ENCODE measurements at regions not wholly inside any gene's neighbourhood (a gene's known extent, or its start where the extent isn't known, plus 50 kb on each side); places are given as distances from the start of the nearest gene placed in this dataset.
"Not testable (repeated sequence)": the region's sequence is repeated elsewhere in the genome, so short reads cannot be mapped to it uniquely, and the experiment has no call there.

DNA sequence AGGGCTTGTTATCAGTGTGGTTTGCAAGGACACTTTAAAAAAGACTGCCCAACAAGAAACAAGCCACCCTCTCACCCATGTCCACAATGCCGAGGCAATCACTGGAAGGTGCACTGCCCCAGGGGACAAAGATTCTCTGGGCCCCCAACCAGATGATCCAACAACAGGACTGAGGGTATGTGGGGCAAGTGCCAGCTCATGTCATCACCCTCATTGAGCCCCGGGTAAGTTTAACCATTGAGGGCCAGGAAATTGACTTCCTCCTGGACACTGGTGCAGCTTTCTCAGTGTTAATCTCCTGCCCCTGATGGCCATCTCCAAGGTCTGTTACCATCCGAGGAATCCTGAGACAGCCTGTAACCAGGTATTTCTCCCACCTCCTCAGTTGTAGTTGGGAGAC, 373.0 kb upstream of the SFSWAP start:
- H3K79me2 ChIP-seq (ENCODE audit: control insufficient read depth, insufficient read depth, low read length, unreplicated experiment); H3K4me3 ChIP-seq (ENCODE audit: low read depth, low read length); H3K4me1 ChIP-seq (ENCODE audit: control insufficient read depth, insufficient read depth, low read length, unreplicated experiment); H3K27me3 ChIP-seq (ENCODE audit: insufficient read depth, low read length); H2AFZ ChIP-seq (ENCODE audit: low read length, unreplicated experiment); H3K36me3 ChIP-seq (ENCODE audit: insufficient read depth, low read length); H3K27ac ChIP-seq (ENCODE audit: low read depth, low read length): not testable (repeated sequence)

DNA sequence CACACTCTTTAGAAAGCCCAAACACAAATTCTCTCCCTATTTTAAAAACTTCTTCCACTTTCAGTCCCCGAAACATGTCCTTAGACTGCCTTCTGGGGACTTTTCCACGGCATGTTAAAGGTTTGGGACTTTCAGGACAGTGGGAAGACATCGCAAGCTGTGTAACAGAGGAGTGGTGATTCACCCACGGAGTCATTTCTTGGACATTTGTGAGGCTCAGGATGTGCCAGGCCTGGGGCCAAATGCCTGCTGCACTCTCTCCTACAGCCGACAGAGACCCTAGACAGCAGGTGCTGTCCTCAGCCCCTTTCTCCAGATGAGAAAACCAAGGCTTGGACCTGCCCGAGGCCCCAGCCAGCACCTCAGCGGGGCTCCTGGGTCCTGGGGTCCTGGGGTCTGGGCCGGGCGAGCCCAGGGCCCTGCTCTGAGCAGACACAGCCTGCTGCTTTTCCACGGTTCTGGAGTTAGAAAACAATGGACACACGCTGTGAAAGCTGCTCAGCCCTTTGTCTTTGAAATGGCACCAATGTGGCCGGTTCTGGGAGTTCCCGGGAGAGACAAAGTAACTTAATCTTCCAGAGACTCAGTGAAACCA, 370.2 kb upstream of the SFSWAP start:
- no peaks in the 10 kb centered on the region for H3K4me1 ChIP-seq (ENCODE audit: control insufficient read depth, insufficient read depth, low read length, unreplicated experiment)
- no peak overlapping the region for H3K4me3 ChIP-seq (ENCODE audit: low read depth, low read length)
- no peaks in the 10 kb centered on the region for H3K36me3 ChIP-seq (ENCODE audit: insufficient read depth, low read length)
- H3K27ac ChIP-seq (ENCODE audit: low read depth, low read length), result no peak overlapping the region
- no peaks in the 10 kb centered on the region for H3K79me2 ChIP-seq (ENCODE audit: control insufficient read depth, insufficient read depth, low read length, unreplicated experiment)
- no peaks in the 10 kb centered on the region for H3K27me3 ChIP-seq (ENCODE audit: insufficient read depth, low read length)
- no peak overlapping the region for H2AFZ ChIP-seq (ENCODE audit: low read length, unreplicated experiment)

DNA sequence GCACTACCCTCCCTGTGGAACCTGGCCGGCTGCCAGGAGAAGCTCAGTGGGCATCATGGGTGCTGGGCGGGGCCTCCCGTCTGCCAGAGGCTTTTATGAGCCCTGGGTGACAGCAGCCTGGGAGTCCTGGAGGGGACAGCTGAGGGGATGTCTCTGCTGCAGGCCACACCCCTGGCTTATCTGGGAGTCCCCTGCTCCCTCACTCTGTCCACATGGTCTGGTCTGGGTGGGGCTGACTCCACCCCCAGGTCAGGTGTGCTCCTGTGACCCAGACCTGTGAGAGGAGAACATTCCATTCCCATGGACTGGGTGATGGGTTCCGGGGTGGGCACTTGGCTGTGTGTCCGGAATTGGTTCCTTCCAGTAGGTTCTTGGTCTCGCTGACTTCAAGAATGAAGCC, 369.3 kb upstream of the SFSWAP start:
- not testable (repeated sequence) for H3K4me3 ChIP-seq (ENCODE audit: low read depth, low read length); H2AFZ ChIP-seq (ENCODE audit: low read length, unreplicated experiment); H3K4me1 ChIP-seq (ENCODE audit: control insufficient read depth, insufficient read depth, low read length, unreplicated experiment); H3K36me3 ChIP-seq (ENCODE audit: insufficient read depth, low read length); H3K27me3 ChIP-seq (ENCODE audit: insufficient read depth, low read length); H3K79me2 ChIP-seq (ENCODE audit: control insufficient read depth, insufficient read depth, low read length, unreplicated experiment); H3K27ac ChIP-seq (ENCODE audit: low read depth, low read length)

DNA sequence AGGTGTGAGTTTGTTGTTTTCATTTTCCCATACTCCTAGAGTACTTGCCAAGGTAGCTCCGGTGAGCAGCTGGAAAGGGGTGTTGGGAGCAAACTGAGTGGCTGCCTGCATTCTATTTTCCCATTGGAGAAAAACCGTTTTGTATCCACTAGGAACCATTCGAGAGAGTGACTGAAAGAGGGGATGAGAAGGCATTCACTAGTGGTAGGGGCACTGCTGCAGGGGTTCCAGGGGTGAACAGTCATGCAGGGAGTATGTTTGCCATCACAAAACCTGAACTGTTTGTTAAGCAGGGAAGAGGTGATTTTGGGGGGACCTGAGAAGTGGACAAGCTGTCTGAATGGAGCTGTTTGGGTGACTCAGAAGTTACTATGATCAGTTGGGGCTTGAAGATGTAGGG, 367.5 kb upstream of the SFSWAP start:
- H3K36me3 ChIP-seq (ENCODE audit: insufficient read depth, low read length); H3K27ac ChIP-seq (ENCODE audit: low read depth, low read length); H3K4me1 ChIP-seq (ENCODE audit: control insufficient read depth, insufficient read depth, low read length, unreplicated experiment); H3K4me3 ChIP-seq (ENCODE audit: low read depth, low read length); H2AFZ ChIP-seq (ENCODE audit: low read length, unreplicated experiment); H3K27me3 ChIP-seq (ENCODE audit: insufficient read depth, low read length); H3K79me2 ChIP-seq (ENCODE audit: control insufficient read depth, insufficient read depth, low read length, unreplicated experiment): not testable (repeated sequence)

DNA sequence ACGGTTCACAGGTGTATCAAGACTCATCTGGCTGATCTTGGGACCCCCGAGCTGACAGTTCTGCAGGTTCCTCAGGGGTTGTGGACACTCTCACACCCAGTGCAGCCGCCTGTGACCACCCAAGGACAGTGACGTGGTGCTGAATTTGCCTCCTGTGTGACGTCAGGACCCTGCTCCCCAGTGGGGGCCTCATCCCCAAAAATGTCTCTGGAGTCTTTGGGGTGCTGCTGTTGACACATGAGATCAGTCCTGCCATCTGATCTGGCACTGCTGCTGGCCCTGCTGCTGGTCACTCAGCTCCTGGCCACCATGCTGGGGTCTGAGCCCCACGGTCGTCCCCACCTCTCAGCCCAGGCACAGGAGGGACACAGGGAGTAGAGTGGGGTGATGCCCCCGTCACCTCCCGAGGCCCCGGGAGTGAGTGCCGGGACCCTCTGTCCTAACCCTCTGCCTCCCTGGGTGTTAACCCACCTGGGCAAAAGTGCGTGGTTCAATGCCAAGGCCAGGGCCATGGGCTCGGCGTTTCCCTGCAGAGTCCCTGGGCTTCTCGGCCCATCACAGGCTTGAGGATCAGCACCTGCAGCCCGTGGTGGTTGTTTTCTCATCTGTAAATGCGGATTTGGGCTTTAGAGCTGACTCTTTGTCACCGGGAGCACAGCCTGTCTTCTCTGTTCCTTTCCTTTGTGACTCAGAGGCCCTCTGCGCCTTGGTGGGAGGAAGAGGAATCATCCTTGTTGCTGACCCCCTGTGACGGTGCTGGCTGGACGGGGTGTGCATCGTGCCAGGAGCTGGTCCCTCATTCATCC, 366.0 kb upstream of the SFSWAP start:
- not testable (repeated sequence) for H3K79me2 ChIP-seq (ENCODE audit: control insufficient read depth, insufficient read depth, low read length, unreplicated experiment); H3K4me3 ChIP-seq (ENCODE audit: low read depth, low read length); H3K27ac ChIP-seq (ENCODE audit: low read depth, low read length); H3K27me3 ChIP-seq (ENCODE audit: insufficient read depth, low read length); H3K4me1 ChIP-seq (ENCODE audit: control insufficient read depth, insufficient read depth, low read length, unreplicated experiment); H3K36me3 ChIP-seq (ENCODE audit: insufficient read depth, low read length); H2AFZ ChIP-seq (ENCODE audit: low read length, unreplicated experiment)

DNA sequence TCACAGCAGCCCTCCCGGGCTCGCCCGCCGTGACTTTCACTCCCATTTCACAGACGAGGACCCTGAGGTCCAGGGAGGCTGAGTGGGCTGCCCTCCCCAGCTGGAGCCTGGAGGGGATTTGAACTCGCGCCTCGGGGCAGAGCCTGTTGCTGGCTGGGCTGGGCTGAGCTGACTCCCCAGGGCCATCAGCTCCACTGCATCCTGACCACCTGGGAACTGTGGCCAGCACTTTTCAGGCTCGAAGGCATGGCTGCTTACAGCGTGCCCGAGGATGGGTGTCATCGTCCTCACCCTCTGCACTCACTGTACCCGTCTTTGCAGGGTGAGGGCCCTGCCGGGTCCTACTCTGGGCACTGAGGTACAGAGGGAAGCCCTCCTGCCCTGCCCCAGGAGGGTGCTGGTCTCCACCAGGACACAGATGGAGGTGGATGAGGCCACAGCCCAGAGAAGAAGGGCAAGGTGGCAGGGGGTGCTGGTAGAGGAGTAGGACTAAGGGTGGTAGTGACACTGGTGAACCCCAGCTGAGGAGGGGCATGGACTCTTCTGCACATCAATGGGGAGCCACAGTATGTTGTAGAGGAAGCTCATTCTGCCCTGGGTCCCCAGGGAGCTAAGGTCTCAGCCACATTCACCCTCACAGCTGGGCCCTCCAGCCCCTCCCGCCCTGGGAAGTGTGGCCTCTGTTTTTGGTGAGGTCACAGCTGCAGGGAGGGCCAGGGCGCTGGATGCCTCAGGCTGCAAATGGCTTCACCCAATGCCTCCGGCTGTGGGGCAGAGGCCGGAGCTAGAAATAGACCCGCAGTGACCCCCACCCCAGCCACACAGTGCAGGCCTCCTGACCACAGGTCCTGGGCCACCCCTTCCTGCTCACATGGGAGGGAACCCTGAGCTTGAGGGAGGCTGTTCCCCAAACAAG, 365.1 kb upstream of the SFSWAP start:
- Histone ChIP-seq H3K27ac (ENCODE audit: low read depth, low read length) (no peak overlapping the region), H3K4me3 (ENCODE audit: low read depth, low read length) (no peak overlapping the region), H3K36me3 (ENCODE audit: insufficient read depth, low read length) (no peaks in the 10 kb centered on the region), H3K4me1 (ENCODE audit: control insufficient read depth, insufficient read depth, low read length, unreplicated experiment) (no peaks in the 10 kb centered on the region), H2AFZ (ENCODE audit: low read length, unreplicated experiment) (no peak overlapping the region), H3K27me3 (ENCODE audit: insufficient read depth, low read length) (no peaks in the 10 kb centered on the region), H3K79me2 (ENCODE audit: control insufficient read depth, insufficient read depth, low read length, unreplicated experiment) (no peaks in the 10 kb centered on the region)

DNA sequence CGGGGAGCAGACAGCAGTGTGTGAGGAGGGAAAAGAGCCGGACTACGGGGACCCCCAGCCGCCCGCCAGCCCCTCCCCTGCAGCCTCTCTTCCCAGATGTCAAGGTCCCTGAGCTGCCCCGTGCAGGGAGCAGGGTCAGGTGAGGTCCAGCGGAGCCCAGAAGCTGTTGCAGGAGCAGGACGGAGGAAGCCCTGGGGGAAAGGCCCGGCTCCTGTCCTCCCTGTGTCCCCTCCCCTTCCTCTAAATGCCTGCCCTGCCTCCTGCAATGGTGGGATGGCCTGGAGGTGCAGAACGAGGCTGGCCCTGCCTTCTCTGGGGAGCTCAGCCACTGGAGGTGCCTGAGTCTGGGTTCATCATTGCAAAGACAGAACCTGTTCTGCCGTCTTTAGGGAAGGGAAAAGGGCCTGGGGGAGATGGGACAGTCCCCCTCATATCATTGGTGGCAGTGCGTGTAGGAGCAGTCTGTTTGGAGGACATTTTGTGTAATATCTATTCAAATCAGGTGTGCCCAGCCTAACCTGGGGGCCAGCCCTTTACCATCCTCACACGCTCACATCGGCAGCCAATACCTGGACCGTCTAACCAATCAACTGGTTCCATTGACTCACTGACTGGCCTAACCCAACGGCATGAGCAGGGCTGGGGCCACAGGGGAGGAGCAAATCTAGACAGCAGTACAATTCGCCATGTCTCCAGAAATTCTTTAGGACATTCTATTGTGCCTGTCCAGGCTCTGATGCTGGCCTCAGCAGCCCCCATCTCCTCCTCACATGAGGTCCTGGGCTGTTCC, 364.1 kb upstream of the SFSWAP start:
- H3K36me3 ChIP-seq (ENCODE audit: insufficient read depth, low read length), result no peaks in the 10 kb centered on the region
- no peaks in the 10 kb centered on the region for H3K27me3 ChIP-seq (ENCODE audit: insufficient read depth, low read length)
- no peak overlapping the region for H2AFZ ChIP-seq (ENCODE audit: low read length, unreplicated experiment)
- no peaks in the 10 kb centered on the region for H3K79me2 ChIP-seq (ENCODE audit: control insufficient read depth, insufficient read depth, low read length, unreplicated experiment)
- H3K27ac ChIP-seq (ENCODE audit: low read depth, low read length), result no peak overlapping the region
- H3K4me3 ChIP-seq (ENCODE audit: low read depth, low read length), result no peak overlapping the region
- no peaks in the 10 kb centered on the region for H3K4me1 ChIP-seq (ENCODE audit: control insufficient read depth, insufficient read depth, low read length, unreplicated experiment)

DNA sequence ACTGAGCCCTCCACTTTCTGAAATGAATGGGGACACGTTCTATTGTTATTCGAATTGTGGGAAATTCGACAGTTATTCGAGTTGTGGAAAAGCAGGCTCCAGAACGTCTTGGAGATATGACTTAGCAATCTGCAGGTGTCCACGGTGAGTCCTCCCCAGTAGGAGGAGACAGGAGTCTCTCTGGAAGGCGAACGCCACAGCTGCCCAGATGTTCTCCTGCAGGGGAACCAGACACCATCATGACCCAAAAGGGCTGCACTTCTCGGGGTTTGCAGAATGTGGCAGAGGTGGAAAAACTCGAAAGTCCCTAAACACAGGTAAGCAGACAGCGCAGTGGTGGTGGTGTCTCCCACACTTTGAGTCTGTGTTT, 363.6 kb upstream of the SFSWAP start:
- H3K4me3 ChIP-seq (ENCODE audit: low read depth, low read length), result no peak overlapping the region
- no peaks in the 10 kb centered on the region for H3K4me1 ChIP-seq (ENCODE audit: control insufficient read depth, insufficient read depth, low read length, unreplicated experiment)
- no peaks in the 10 kb centered on the region for H3K27me3 ChIP-seq (ENCODE audit: insufficient read depth, low read length)
- H3K36me3 ChIP-seq (ENCODE audit: insufficient read depth, low read length), result no peaks in the 10 kb centered on the region
- H2AFZ ChIP-seq (ENCODE audit: low read length, unreplicated experiment), result no peak overlapping the region
- no peak overlapping the region for H3K27ac ChIP-seq (ENCODE audit: low read depth, low read length)
- no peaks in the 10 kb centered on the region for H3K79me2 ChIP-seq (ENCODE audit: control insufficient read depth, insufficient read depth, low read length, unreplicated experiment)

DNA sequence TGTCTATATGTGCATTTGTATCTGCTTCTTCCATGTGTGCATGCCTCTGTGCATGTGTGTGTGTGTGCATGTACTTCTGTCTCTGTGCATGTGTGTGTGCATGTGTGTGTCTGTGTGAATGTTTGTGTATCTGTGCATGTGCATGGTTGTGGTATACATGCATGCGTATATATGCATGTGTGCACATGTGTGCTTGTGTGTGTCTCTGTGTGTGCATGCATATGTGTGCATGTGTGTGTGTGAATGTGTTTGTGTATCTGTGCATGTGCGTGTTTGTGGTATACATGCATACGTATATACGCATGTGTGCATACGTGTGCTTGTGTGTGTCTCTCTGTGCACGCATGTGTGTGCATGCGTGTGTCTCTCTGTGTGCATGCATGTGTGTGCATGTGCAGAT, 363.2 kb upstream of the SFSWAP start:
- H3K79me2 ChIP-seq (ENCODE audit: control insufficient read depth, insufficient read depth, low read length, unreplicated experiment), result no peaks in the 10 kb centered on the region
- no peak overlapping the region for H3K4me3 ChIP-seq (ENCODE audit: low read depth, low read length)
- no peaks in the 10 kb centered on the region for H3K4me1 ChIP-seq (ENCODE audit: control insufficient read depth, insufficient read depth, low read length, unreplicated experiment)
- no peak overlapping the region for H3K27ac ChIP-seq (ENCODE audit: low read depth, low read length)
- H3K36me3 ChIP-seq (ENCODE audit: insufficient read depth, low read length), result no peaks in the 10 kb centered on the region
- no peaks in the 10 kb centered on the region for H3K27me3 ChIP-seq (ENCODE audit: insufficient read depth, low read length)
- H2AFZ ChIP-seq (ENCODE audit: low read length, unreplicated experiment), result no peak overlapping the region

DNA sequence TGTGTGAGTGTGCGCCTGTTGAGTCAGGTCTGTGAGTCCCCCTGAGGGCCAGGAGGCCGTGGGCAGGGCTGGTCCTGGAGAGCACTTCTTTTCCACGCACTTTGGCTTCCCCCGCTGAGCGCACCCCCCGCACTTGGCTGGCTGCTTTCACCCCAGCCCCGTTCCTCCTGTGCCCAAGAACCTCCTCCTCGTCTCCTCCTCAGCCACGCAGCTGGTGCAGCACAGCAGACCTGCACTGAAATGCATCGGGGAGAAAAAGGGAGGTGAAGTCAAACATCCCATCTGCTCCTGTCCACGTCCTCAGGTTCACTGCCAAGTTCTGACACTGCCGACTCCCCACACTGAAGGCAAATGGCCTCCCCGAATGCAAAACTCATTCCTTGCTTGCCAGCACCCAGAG, 362.7 kb upstream of the SFSWAP start:
- Histone ChIP-seq H3K4me1 (ENCODE audit: control insufficient read depth, insufficient read depth, low read length, unreplicated experiment) (no peaks in the 10 kb centered on the region), H3K4me3 (ENCODE audit: low read depth, low read length) (no peak overlapping the region), H3K36me3 (ENCODE audit: insufficient read depth, low read length) (no peaks in the 10 kb centered on the region), H2AFZ (ENCODE audit: low read length, unreplicated experiment) (no peak overlapping the region), H3K27me3 (ENCODE audit: insufficient read depth, low read length) (no peaks in the 10 kb centered on the region), H3K79me2 (ENCODE audit: control insufficient read depth, insufficient read depth, low read length, unreplicated experiment) (no peaks in the 10 kb centered on the region), H3K27ac (ENCODE audit: low read depth, low read length) (no peak overlapping the region)

Data from ACC112 (cell line).